ENCODE measurements at regions not wholly inside any gene's neighbourhood (a gene's known extent, or its start where the extent isn't known, plus 50 kb on each side); places are given as distances from the start of the nearest gene placed in this dataset.

DNA sequence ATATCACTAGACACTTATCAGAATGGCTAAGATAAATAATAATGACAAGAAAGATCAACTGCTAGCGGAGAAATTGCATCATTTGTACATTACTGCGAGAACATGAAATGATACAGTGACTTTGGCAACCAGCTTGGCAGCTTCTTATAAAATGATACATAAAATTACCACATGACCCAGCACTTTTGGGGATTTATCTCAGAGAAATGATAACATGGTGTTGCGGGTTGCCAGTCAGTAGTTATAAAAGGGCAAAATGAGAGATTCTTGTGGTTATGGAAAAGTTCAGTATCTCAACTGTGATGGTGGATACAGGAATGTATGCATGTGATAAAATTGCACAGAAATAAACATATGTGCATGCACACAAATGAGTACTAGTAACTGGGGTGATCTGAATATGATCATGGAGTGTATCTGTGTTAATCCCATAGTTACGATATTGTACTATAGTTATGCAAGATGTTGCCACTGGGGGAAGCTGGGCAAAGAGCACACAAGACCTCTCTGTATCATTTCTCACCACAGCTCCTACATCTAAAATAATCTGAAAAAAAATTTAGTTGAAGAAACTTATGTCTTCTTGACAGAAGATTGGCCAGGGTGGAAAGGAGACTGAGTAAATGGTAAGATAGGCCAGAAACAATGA, 128.9 kb downstream of the NXNL2 start:
- TF ChIP-seq POLR2A (IDR thresholded peaks at IDR 0.05): no peak
- TF ChIP-seq, protein P1, sequence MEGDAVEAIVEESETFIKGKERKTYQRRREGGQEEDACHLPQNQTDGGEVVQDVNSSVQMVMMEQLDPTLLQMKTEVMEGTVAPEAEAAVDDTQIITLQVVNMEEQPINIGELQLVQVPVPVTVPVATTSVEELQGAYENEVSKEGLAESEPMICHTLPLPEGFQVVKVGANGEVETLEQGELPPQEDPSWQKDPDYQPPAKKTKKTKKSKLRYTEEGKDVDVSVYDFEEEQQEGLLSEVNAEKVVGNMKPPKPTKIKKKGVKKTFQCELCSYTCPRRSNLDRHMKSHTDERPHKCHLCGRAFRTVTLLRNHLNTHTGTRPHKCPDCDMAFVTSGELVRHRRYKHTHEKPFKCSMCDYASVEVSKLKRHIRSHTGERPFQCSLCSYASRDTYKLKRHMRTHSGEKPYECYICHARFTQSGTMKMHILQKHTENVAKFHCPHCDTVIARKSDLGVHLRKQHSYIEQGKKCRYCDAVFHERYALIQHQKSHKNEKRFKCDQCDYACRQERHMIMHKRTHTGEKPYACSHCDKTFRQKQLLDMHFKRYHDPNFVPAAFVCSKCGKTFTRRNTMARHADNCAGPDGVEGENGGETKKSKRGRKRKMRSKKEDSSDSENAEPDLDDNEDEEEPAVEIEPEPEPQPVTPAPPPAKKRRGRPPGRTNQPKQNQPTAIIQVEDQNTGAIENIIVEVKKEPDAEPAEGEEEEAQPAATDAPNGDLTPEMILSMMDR (IDR thresholded peaks at IDR 0.05): no peak
